ENCODE measurements at regions not wholly inside any gene's neighbourhood (a gene's known extent, or its start where the extent isn't known, plus 50 kb on each side); places are given as distances from the start of the nearest gene placed in this dataset.

DNA sequence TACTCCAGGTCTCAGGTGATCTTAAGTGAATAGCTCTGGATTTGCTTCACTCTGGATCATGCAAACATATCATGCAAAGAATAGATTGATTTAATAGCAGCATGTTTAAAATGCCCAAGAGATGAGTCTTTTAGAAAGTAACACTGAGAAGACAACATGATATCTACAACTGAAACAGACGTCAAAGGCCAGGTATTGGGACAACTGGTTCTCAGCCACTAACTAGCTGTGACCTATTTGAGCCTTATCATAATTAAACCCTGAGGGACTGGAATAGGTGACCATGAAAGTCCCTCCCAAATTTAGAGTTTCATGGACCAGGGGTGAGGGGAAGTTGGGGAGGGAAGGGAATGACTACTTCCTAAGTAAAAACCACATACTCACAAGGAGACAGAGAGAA is 95.7 kb downstream of the NIBAN1 start:
- TF ChIP-seq ZNF561 (tag by site-specific recombination; IDR thresholded peaks at IDR 0.05; ENCODE audit: borderline replicate concordance) (no peak), ZNF223 (tag by site-specific recombination; IDR thresholded peaks at IDR 0.05) (no peak), ZNF629 (tag by site-specific recombination; IDR thresholded peaks at IDR 0.05) (no peak), ZNF670 (tag by site-specific recombination; IDR thresholded peaks at IDR 0.05; ENCODE audit: low read depth) (no peak), YY1 (tag by site-specific recombination; IDR thresholded peaks at IDR 0.05) (no peak), ZNF274 (IDR thresholded peaks at IDR 0.05; ENCODE audit: low read length) (no peak), ZNF274 (tag by site-specific recombination; IDR thresholded peaks at IDR 0.05; ENCODE audit: borderline replicate concordance) (no peak), ZNF785 (tag by site-specific recombination; IDR thresholded peaks at IDR 0.05) (no peak)
- TF ChIP-seq, protein P1, sequence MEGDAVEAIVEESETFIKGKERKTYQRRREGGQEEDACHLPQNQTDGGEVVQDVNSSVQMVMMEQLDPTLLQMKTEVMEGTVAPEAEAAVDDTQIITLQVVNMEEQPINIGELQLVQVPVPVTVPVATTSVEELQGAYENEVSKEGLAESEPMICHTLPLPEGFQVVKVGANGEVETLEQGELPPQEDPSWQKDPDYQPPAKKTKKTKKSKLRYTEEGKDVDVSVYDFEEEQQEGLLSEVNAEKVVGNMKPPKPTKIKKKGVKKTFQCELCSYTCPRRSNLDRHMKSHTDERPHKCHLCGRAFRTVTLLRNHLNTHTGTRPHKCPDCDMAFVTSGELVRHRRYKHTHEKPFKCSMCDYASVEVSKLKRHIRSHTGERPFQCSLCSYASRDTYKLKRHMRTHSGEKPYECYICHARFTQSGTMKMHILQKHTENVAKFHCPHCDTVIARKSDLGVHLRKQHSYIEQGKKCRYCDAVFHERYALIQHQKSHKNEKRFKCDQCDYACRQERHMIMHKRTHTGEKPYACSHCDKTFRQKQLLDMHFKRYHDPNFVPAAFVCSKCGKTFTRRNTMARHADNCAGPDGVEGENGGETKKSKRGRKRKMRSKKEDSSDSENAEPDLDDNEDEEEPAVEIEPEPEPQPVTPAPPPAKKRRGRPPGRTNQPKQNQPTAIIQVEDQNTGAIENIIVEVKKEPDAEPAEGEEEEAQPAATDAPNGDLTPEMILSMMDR (tag by site-specific recombination; IDR thresholded peaks at IDR 0.05) = no peak
- TF ChIP-seq, protein P2, sequence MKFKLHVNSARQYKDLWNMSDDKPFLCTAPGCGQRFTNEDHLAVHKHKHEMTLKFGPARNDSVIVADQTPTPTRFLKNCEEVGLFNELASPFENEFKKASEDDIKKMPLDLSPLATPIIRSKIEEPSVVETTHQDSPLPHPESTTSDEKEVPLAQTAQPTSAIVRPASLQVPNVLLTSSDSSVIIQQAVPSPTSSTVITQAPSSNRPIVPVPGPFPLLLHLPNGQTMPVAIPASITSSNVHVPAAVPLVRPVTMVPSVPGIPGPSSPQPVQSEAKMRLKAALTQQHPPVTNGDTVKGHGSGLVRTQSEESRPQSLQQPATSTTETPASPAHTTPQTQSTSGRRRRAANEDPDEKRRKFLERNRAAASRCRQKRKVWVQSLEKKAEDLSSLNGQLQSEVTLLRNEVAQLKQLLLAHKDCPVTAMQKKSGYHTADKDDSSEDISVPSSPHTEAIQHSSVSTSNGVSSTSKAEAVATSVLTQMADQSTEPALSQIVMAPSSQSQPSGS (tag by site-specific recombination; IDR thresholded peaks at IDR 0.05; ENCODE audit: low read depth) = no peak
